ENCODE measurements at regions not wholly inside any gene's neighbourhood (a gene's known extent, or its start where the extent isn't known, plus 50 kb on each side); places are given as distances from the start of the nearest gene placed in this dataset.

GRCh38 chr15:27635916-27636315 lies 463.2 kb downstream of the OCA2 start:
- TF ChIP-seq, protein P1, sequence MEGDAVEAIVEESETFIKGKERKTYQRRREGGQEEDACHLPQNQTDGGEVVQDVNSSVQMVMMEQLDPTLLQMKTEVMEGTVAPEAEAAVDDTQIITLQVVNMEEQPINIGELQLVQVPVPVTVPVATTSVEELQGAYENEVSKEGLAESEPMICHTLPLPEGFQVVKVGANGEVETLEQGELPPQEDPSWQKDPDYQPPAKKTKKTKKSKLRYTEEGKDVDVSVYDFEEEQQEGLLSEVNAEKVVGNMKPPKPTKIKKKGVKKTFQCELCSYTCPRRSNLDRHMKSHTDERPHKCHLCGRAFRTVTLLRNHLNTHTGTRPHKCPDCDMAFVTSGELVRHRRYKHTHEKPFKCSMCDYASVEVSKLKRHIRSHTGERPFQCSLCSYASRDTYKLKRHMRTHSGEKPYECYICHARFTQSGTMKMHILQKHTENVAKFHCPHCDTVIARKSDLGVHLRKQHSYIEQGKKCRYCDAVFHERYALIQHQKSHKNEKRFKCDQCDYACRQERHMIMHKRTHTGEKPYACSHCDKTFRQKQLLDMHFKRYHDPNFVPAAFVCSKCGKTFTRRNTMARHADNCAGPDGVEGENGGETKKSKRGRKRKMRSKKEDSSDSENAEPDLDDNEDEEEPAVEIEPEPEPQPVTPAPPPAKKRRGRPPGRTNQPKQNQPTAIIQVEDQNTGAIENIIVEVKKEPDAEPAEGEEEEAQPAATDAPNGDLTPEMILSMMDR (IDR thresholded peaks at IDR 0.05; ENCODE audit: low read length): no peak
- no peak for TF ChIP-seq EZH2 (IDR thresholded peaks at IDR 0.05; ENCODE audit: borderline replicate concordance, low read length)
